ENCODE measurements at regions not wholly inside any gene's neighbourhood (a gene's known extent, or its start where the extent isn't known, plus 50 kb on each side); places are given as distances from the start of the nearest gene placed in this dataset.

DNA sequence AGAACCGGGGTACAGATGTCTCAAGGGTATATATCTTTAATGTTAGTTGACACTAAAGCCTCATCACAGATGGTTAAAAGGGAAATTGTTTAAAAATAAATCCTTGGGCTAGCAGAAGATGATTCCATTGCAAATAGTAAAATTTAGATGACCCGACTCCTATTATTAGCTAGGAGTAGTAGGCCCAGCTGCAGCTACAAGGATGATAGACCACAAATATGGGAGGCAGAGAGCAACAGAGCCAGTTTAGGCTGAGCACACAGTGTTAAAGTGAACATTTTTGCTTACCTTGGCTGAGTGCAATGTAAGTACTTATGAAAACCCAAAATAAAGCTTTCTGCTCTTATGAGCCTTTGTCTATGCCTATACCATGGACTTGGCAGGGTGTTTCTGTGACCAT lies 100.5 kb upstream of the COL11A1 start:
- TF ChIP-seq, protein P1, sequence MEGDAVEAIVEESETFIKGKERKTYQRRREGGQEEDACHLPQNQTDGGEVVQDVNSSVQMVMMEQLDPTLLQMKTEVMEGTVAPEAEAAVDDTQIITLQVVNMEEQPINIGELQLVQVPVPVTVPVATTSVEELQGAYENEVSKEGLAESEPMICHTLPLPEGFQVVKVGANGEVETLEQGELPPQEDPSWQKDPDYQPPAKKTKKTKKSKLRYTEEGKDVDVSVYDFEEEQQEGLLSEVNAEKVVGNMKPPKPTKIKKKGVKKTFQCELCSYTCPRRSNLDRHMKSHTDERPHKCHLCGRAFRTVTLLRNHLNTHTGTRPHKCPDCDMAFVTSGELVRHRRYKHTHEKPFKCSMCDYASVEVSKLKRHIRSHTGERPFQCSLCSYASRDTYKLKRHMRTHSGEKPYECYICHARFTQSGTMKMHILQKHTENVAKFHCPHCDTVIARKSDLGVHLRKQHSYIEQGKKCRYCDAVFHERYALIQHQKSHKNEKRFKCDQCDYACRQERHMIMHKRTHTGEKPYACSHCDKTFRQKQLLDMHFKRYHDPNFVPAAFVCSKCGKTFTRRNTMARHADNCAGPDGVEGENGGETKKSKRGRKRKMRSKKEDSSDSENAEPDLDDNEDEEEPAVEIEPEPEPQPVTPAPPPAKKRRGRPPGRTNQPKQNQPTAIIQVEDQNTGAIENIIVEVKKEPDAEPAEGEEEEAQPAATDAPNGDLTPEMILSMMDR (conservative IDR thresholded peaks at IDR 0.05; ENCODE audit: low read depth, low read length) = no peak

DNA sequence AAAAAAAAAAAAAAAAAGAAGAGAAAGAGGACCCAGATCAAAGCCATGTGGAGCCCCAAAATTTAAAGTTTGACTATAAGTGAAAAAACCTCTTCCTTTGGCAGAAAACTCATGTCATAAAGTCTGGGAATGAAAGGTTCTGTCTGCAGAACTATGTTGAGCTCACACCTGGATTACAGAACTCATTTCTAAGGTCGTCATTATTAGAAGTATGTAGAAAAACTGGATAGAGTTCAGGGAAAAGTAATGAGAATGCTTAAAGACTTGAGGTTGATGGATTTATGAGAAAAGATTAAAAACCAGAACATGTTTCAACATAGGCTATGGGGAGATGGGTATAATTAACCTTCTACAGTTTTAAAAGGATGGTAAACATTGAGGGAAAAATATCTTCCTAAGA lies 90.7 kb upstream of the COL11A1 start:
- TF ChIP-seq, protein P1 (conservative IDR thresholded peaks at IDR 0.05; ENCODE audit: low read depth, low read length) = no peak
- H3K4me3 ChIP-seq (ENCODE audit: low read depth, low read length) = no peak overlapping the region
- no peak for DNase-seq (ENCODE audit: low read depth)

More for the DNA sequence above, 100.5 kb upstream of the COL11A1 start:
- no peak overlapping the region for H3K4me3 ChIP-seq (ENCODE audit: low read depth, low read length)
- DNase-seq (ENCODE audit: low read depth) = no peak

DNA sequence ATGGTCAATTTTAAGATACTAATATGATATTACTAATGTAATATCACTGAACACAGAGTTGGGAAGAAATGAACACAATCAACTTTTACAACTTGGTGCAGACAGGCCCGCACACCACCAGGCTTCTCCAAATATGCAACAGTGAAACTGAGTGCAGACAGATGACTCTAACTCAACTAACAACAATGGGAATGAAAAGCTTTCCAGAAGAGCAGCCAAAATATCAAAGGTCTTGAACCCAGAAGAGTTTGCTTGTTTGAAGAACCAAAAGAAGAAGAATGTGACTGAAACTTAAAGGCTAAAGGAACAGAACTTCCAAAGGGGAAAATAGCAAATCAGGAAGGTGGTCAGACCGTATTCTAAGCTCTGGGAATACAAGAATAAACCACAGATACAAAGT lies 89.8 kb upstream of the COL11A1 start:
- H3K4me3 ChIP-seq (ENCODE audit: low read depth, low read length) = no peak overlapping the region
- TF ChIP-seq, protein P1 (conservative IDR thresholded peaks at IDR 0.05; ENCODE audit: low read depth, low read length) = no peak
- peak; percentile 52 for DNase-seq (ENCODE audit: low read depth)

DNA sequence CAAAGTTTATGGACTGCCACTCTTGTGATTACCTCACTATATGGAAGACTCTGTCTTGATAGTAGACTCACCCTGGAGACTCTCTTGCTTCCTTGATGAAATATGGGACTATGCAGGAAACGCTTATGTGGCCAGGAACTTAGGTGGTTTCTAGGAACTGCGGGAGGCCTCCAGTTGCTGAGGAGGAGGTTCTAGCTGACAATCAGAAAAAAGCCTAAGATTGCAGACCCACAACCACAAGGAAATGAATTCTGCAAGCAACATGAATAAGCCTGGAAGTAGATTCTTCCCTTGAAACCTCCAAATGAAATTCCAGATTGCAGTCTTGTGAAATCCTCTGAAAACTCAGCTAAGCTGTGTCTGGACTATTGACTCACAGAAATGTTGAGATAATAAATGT lies 88.9 kb upstream of the COL11A1 start:
- TF ChIP-seq, protein P1 (conservative IDR thresholded peaks at IDR 0.05; ENCODE audit: low read depth, low read length) = no peak
- DNase-seq (ENCODE audit: low read depth) = peak; percentile 94
- H3K4me3 ChIP-seq (ENCODE audit: low read depth, low read length) = no peak overlapping the region

DNA sequence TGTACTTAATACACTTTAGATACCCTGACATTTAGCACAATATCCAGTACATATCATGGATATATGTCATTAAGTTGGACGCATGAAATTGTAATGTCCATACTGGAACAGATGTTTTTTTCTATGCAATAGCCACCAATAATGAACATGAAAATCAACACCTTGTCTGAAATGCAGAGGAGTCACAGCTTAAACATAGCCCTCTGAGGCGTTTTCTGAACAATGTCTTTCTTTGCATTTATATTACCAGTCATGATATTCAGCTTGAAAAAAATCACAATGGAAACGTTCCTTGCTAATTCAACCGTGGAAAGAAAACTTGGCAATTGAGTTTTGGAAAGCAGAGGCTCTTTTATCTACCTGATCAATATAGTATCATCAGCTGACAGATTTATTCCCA lies 86.7 kb upstream of the COL11A1 start:
- no peak for DNase-seq (ENCODE audit: low read depth)
- no peak overlapping the region for H3K4me3 ChIP-seq (ENCODE audit: low read depth, low read length)
- TF ChIP-seq, protein P1 (conservative IDR thresholded peaks at IDR 0.05; ENCODE audit: low read depth, low read length) = no peak

DNA sequence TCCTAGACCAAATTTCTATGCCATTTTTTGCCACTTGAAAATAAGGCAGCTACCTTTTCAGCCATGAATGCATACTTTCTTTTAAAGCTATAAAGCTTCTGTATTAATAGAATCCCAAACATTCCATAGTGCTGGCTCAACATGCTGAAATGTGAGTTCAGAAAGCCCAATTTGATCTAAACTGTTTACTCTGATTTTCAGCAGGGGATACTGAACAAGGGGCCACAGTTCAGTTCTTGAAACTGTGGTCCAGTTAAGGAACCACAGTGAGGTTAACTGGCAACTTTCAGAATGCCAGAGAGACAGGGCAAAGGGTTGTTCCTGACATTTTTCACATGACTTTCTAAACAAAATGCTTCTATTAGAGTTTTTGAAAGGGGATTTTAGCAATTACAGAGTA lies 85.7 kb upstream of the COL11A1 start:
- peak; percentile 68 for DNase-seq (ENCODE audit: low read depth)
- TF ChIP-seq, protein P1 (conservative IDR thresholded peaks at IDR 0.05; ENCODE audit: low read depth, low read length) = no peak
- H3K4me3 ChIP-seq (ENCODE audit: low read depth, low read length) = no peak overlapping the region

DNA sequence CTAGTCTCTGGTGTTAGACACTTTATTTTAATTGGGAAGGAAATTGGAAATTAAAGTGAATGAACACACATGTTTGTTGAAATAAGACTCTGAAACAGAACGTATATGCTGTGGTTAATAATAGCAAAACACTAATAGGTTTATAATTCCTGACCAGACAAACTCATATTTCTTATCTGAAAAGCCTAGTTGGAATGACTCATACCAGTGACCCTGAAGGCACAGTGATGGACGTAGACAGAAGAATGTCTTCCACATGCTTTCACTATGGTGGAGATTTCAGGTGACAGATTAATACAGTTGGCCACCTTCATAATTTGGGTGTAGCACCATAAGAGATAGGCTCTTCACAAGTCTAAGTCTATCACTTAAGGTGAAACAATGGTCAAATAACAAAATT lies 83.0 kb upstream of the COL11A1 start:
- no peak overlapping the region for H3K4me3 ChIP-seq (ENCODE audit: low read depth, low read length)
- TF ChIP-seq, protein P1 (conservative IDR thresholded peaks at IDR 0.05; ENCODE audit: low read depth, low read length) = no peak
- peak; percentile 50 for DNase-seq (ENCODE audit: low read depth)

Measured in choroid plexus epithelial cell (primary cell).